HG03354 (cell line): ENCODE measurements at regions not wholly inside any gene's neighbourhood (a gene's known extent, or its start where the extent isn't known, plus 50 kb on each side); places are given as distances from the start of the nearest gene placed in this dataset.

Source experiments
- ATAC-seq: cut with Tn5 transposase; IDR thresholded peaks from one replicate; pipeline ENCODE4 v1.9.1; 2021; ENCODE audit warnings: mild to moderate bottlenecking; ENCODE audit not compliant: unreplicated experiment, poor library complexity, severe bottlenecking

GRCh38 chr5:115349001-115349817 lies 52.8 kb upstream of the CCDC112 start:
- no peak for ATAC-seq

- ATAC-seq, result no peak
Measured at GRCh38 chr5:115348175-115348574, 51.7 kb upstream of the CCDC112 start.
